Gastrocnemius medialis (tissue), 4 donors: ENCODE measurements at regions not wholly inside any gene's neighbourhood (a gene's known extent, or its start where the extent isn't known, plus 50 kb on each side); places are given as distances from the start of the nearest gene placed in this dataset.

ENCODE experiments used
- CTCF ChIP-seq, 5 experiments: fragments of 450-650 bp in 3 of 5; fragments of 200-600 bp in 2 of 5; sonication (generic) in 2 of 5; IDR thresholded peaks in 4 of 5; conservative IDR thresholded peaks in 1 of 5; 1 replicate in 4 of 5; 2 replicates in 1 of 5; pipeline ENCODE4 v1.5.1; 2016 to 2019; ENCODE audit warnings: antibody characterized with exemption in 5 of 5, mild to moderate bottlenecking in 3 of 5, moderate library complexity in 3 of 5
- POLR2A ChIP-seq, 2 donors: fragments of 450-650 bp; IDR thresholded peaks; one replicate each; pipeline ENCODE4 v1.6.1; 2017; ENCODE audit warnings: antibody characterized with exemption in 2 of 2, mild to moderate bottlenecking in 2 of 2, moderate library complexity in 2 of 2

DNA sequence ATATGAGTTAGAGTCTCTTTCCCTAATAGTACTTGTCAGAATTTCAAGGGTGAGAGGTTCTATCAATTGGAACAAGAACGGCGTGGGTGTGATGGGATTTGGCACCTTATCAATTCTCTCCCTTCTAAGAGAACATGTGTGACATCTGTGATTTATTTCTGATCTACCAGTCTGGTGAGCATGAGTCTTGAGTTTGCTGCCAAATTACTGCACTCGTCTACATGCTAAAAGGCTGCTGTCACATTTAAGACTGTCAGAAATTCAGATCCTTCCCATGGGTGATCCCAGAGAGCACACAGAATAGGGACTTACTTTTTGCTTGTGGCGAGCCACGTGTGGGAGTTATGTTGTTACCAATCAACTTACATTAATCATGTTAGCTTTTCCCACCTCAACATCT lies 370.2 kb upstream of the SASH1 start:
- TF ChIP-seq POLR2A (IDR thresholded peaks at IDR 0.05) (no peak), CTCF (IDR thresholded peaks at IDR 0.05 in 4 of 5, conservative IDR thresholded peaks at IDR 0.05 in 1 of 5) (no peak)
